Choroid plexus epithelial cell (primary cell): ENCODE measurements at regions not wholly inside any gene's neighbourhood (a gene's known extent, or its start where the extent isn't known, plus 50 kb on each side); places are given as distances from the start of the nearest gene placed in this dataset.

Source experiments
- DNase-seq: peaks from one replicate; pipeline ENCODE4 v3.0.0-alpha.2; 2010; ENCODE audit warnings: low read depth
- H3K4me3 ChIP-seq: 2 replicates; pipeline ENCODE4 v1.5.1; 2011; ENCODE audit warnings: low read depth, mild to moderate bottlenecking, control low read depth, low read length, moderate library complexity
- TF ChIP-seq, protein P1 (sequence below): conservative IDR thresholded peaks from 2 replicates; pipeline ENCODE4 v1.5.1; 2011; ENCODE audit warnings: low read depth, mild to moderate bottlenecking, control low read depth, inconsistent platforms, low read length, moderate library complexity

- TF ChIP-seq, protein P1, sequence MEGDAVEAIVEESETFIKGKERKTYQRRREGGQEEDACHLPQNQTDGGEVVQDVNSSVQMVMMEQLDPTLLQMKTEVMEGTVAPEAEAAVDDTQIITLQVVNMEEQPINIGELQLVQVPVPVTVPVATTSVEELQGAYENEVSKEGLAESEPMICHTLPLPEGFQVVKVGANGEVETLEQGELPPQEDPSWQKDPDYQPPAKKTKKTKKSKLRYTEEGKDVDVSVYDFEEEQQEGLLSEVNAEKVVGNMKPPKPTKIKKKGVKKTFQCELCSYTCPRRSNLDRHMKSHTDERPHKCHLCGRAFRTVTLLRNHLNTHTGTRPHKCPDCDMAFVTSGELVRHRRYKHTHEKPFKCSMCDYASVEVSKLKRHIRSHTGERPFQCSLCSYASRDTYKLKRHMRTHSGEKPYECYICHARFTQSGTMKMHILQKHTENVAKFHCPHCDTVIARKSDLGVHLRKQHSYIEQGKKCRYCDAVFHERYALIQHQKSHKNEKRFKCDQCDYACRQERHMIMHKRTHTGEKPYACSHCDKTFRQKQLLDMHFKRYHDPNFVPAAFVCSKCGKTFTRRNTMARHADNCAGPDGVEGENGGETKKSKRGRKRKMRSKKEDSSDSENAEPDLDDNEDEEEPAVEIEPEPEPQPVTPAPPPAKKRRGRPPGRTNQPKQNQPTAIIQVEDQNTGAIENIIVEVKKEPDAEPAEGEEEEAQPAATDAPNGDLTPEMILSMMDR = no peak
- peak; percentile 19 for DNase-seq
- H3K4me3 ChIP-seq = no peak overlapping the region
Observed at GRCh38 chr2:64793701-64794100, 140.0 kb upstream of the SERTAD2 start.

DNA sequence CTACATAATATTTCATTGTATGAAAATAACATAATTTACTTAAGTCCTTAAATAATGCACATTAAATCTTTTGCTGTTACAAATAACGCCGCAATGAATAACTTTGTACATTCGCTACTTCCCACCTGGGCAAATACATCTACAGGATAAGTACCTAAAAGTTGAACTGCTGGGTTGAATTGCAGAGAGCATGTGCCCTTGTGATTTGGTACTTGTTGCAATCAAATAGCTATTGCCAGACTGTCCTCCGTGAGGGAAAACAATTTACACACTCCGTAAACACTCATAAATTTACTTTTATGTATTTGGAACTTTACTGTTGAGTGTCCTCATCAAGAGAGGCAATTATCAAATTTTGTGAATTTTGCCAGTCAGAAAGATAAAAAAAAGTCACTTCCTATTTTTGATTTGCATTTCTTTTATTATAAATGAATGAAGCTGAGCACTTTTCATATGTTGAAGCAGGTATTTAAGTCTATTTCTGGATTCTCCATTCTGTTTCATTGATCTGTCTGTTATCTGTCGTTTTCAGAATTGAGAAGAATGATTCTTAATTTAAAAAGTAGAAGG is 140.8 kb upstream of the SERTAD2 start:
- no peak for DNase-seq
- TF ChIP-seq, protein P1 = no peak

GRCh38 chr2:64795024-64795592 is 141.4 kb upstream of the SERTAD2 start:
- no peak overlapping the region for H3K4me3 ChIP-seq
- TF ChIP-seq, protein P1 = no peak
- DNase-seq = no peak

More for the DNA sequence above, 140.8 kb upstream of the SERTAD2 start:
- no peak overlapping the region for H3K4me3 ChIP-seq

DNA sequence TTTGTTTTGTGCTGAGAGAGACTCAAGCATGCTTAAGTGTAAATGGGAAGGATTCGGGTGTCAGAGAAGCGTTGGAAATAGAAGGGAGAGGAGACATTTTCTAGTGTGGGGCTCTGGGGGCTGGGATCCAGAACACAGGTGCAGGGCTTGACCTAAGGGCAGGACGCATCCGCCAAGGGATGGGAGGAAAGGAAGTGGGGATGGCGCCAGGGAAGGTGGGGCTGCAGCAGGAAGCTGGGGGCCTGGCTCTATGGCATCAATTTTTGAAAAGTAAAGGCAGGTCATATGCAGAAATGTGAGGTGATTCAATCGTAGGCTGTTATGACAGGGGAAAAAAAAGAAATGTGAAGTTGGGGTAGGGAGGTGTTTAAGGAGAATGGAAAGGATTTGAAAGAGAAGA is 143.2 kb upstream of the SERTAD2 start:
- no peak for DNase-seq
- TF ChIP-seq, protein P1 = no peak
- no peak overlapping the region for H3K4me3 ChIP-seq

- H3K4me3 ChIP-seq = no peak overlapping the region
- DNase-seq = peak; percentile 60
Observed at GRCh38 chr2:64797881-64798575, 144.3 kb upstream of the SERTAD2 start.

GRCh38 chr2:64799592-64800252 is 146.0 kb upstream of the SERTAD2 start:
- no peak for DNase-seq
- H3K4me3 ChIP-seq = no peak overlapping the region
- TF ChIP-seq, protein P1 = no peak

More at GRCh38 chr2:64797881-64798575, 144.3 kb upstream of the SERTAD2 start:
- TF ChIP-seq, protein P1 = no peak
